Amniotic epithelial cell (primary cell): ENCODE measurements at regions not wholly inside any gene's neighbourhood (a gene's known extent, or its start where the extent isn't known, plus 50 kb on each side); places are given as distances from the start of the nearest gene placed in this dataset.
A peak's percentile ranks its signal among the peaks of the same experiment; 100 is the strongest.
"Not testable (repeated sequence)": the region's sequence is repeated elsewhere in the genome, so short reads cannot be mapped to it uniquely, and the experiment has no call there.

Experiments used
- DNase-seq: peaks from one replicate; pipeline ENCODE4 v3.0.0-alpha.2; 2010; ENCODE audit warnings: low read depth

- DNase-seq = no peak
Measured at GRCh38 chr20:54324652-54325285, 116.9 kb downstream of the PFDN4 start.

GRCh38 chr20:54335299-54335698 lies 127.4 kb downstream of the PFDN4 start:
- no peak for DNase-seq

- no peak for DNase-seq
Measured at GRCh38 chr20:54337144-54337543, 129.3 kb downstream of the PFDN4 start.

GRCh38 chr20:54339093-54339492 lies 131.2 kb downstream of the PFDN4 start:
- DNase-seq = no peak

- DNase-seq = no peak
Measured at GRCh38 chr20:54340206-54340605, 132.3 kb downstream of the PFDN4 start.

- peak; percentile 7 for DNase-seq
Measured at GRCh38 chr20:54340667-54341081, 132.8 kb downstream of the PFDN4 start.

- no peak for DNase-seq
Measured at GRCh38 chr20:54342258-54342920, 133.0 kb upstream of the DOK5 start.

- DNase-seq = no peak
Measured at GRCh38 chr20:54343099-54343498, 132.3 kb upstream of the DOK5 start.

GRCh38 chr20:54343634-54344033 lies 131.8 kb upstream of the DOK5 start:
- DNase-seq = no peak

- DNase-seq = no peak
Measured at GRCh38 chr20:54344832-54345231, 130.6 kb upstream of the DOK5 start.

GRCh38 chr20:54345301-54345724 lies 130.1 kb upstream of the DOK5 start:
- DNase-seq = peak; percentile 14

GRCh38 chr20:54345821-54346220 lies 129.6 kb upstream of the DOK5 start:
- no peak for DNase-seq

- DNase-seq = no peak
Measured at GRCh38 chr20:54346276-54346675, 129.1 kb upstream of the DOK5 start.

- DNase-seq = no peak
Measured at GRCh38 chr20:54347166-54347833, 128.1 kb upstream of the DOK5 start.

GRCh38 chr20:54350415-54350814 lies 125.0 kb upstream of the DOK5 start:
- DNase-seq = no peak

GRCh38 chr20:54351371-54352136 lies 123.8 kb upstream of the DOK5 start:
- no peak for DNase-seq

GRCh38 chr20:54352541-54352940 lies 122.9 kb upstream of the DOK5 start:
- DNase-seq = not testable (repeated sequence)

GRCh38 chr20:54353292-54353691 lies 122.1 kb upstream of the DOK5 start:
- no peak for DNase-seq

GRCh38 chr20:54355631-54356280 lies 119.6 kb upstream of the DOK5 start:
- no peak for DNase-seq

- DNase-seq = no peak
Measured at GRCh38 chr20:54356801-54357200, 118.6 kb upstream of the DOK5 start.

GRCh38 chr20:54361475-54361874 lies 113.9 kb upstream of the DOK5 start:
- no peak for DNase-seq

GRCh38 chr20:54362283-54362682 lies 113.1 kb upstream of the DOK5 start:
- DNase-seq = no peak
